ENCODE measurements at regions not wholly inside any gene's neighbourhood (a gene's known extent, or its start where the extent isn't known, plus 50 kb on each side); places are given as distances from the start of the nearest gene placed in this dataset.

GRCh38 chr2:234673961-234674759 is 177.3 kb upstream of the ARL4C start:
- ATAC-seq (no peak), DNase-seq (no peak)
- H3K9ac ChIP-seq (ENCODE audit: low read length) = no peak overlapping the region
- H3K9me2 ChIP-seq (replicated peaks; ENCODE audit: low read length) = no peaks in the 10 kb centered on the region
- no peak overlapping the region for H2AFZ ChIP-seq (ENCODE audit: low read length)
- ChIA-PET CTCF (interaction anchor here (0.7 kb wide), 1 partner anchor 53 kb away, joined by 13 read pairs; no protein-coding TSS in a partner anchor), POLR2A (ENCODE audit: unreplicated experiment) (no interaction called here)
- H3K27ac ChIP-seq (ENCODE audit: low read length) = no peak overlapping the region
- no peaks in the 10 kb centered on the region for H3K27me3 ChIP-seq (ENCODE audit: low read length)
- H3K4me3 ChIP-seq (ENCODE audit: low read length) = no peak overlapping the region
- BruUV-seq (replicated peaks) = no TSS peak
- H3K4me1 ChIP-seq (ENCODE audit: insufficient read depth, low read length) = peaks cover 55% of the 10 kb centered on the region
- H3K4me2 ChIP-seq (ENCODE audit: low read length) = no peak overlapping the region
- intact Hi-C loops (cut with micrococcal nuclease) = loop anchor here (10.0 kb wide), 1 partner anchor 119 kb away; no protein-coding TSS in a partner anchor
- no peaks in the 10 kb centered on the region for H3K36me3 ChIP-seq (ENCODE audit: low read depth, low read length)
- H3K9me3 ChIP-seq (ENCODE audit: low read length) = no peaks in the 10 kb centered on the region
- TF ChIP-seq, protein P1, sequence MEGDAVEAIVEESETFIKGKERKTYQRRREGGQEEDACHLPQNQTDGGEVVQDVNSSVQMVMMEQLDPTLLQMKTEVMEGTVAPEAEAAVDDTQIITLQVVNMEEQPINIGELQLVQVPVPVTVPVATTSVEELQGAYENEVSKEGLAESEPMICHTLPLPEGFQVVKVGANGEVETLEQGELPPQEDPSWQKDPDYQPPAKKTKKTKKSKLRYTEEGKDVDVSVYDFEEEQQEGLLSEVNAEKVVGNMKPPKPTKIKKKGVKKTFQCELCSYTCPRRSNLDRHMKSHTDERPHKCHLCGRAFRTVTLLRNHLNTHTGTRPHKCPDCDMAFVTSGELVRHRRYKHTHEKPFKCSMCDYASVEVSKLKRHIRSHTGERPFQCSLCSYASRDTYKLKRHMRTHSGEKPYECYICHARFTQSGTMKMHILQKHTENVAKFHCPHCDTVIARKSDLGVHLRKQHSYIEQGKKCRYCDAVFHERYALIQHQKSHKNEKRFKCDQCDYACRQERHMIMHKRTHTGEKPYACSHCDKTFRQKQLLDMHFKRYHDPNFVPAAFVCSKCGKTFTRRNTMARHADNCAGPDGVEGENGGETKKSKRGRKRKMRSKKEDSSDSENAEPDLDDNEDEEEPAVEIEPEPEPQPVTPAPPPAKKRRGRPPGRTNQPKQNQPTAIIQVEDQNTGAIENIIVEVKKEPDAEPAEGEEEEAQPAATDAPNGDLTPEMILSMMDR (conservative IDR thresholded peaks at IDR 0.05; ENCODE audit: low read depth, low read length) = no peak
- TF ChIP-seq EZH2 (IDR thresholded peaks at IDR 0.05; ENCODE audit: low read length, unreplicated experiment) (no peak), EZH2phosphoT487 (IDR thresholded peaks at IDR 0.05; ENCODE audit: borderline replicate concordance, low read length) (no peak)
- H4K20me1 ChIP-seq (ENCODE audit: low read length) = no peaks in the 10 kb centered on the region
- no peaks in the 10 kb centered on the region for H3K79me2 ChIP-seq (ENCODE audit: low read length)
- peaks cover 5% of the 10 kb centered on the region for H3F3A ChIP-seq (ENCODE audit: low read length, unreplicated experiment)

- H3K9me3 ChIP-seq (ENCODE audit: low read length) = no peaks in the 10 kb centered on the region
- DNase-seq (no peak), ATAC-seq (no peak)
- no peak overlapping the region for H3K9ac ChIP-seq (ENCODE audit: low read length)
- H3K9me2 ChIP-seq (replicated peaks; ENCODE audit: low read length) = no peaks in the 10 kb centered on the region
- H2AFZ ChIP-seq (ENCODE audit: low read length) = no peak overlapping the region
- ChIA-PET POLR2A (ENCODE audit: unreplicated experiment) (no interaction called here), CTCF (no interaction called here)
- no peak overlapping the region for H3K4me3 ChIP-seq (ENCODE audit: low read length)
- H3F3A ChIP-seq (ENCODE audit: low read length, unreplicated experiment) = no peaks in the 10 kb centered on the region
- no peak overlapping the region for H3K27ac ChIP-seq (ENCODE audit: low read length)
- no peak overlapping the region for H3K4me2 ChIP-seq (ENCODE audit: low read length)
- TF ChIP-seq EZH2phosphoT487 (IDR thresholded peaks at IDR 0.05; ENCODE audit: borderline replicate concordance, low read length) = no peak
- TF ChIP-seq, protein P1 (conservative IDR thresholded peaks at IDR 0.05; ENCODE audit: low read depth, low read length) = no peak
- no peak for TF ChIP-seq EZH2 (IDR thresholded peaks at IDR 0.05; ENCODE audit: low read length, unreplicated experiment)
- intact Hi-C loops (cut with micrococcal nuclease) = loop anchor here (10.0 kb wide), 1 partner anchor 119 kb away; no protein-coding TSS in a partner anchor
- no peaks in the 10 kb centered on the region for H3K36me3 ChIP-seq (ENCODE audit: low read depth, low read length)
- H4K20me1 ChIP-seq (ENCODE audit: low read length) = no peaks in the 10 kb centered on the region
- no peaks in the 10 kb centered on the region for H3K79me2 ChIP-seq (ENCODE audit: low read length)
- peaks cover 48% of the 10 kb centered on the region for H3K4me1 ChIP-seq (ENCODE audit: insufficient read depth, low read length)
- no peaks in the 10 kb centered on the region for H3K27me3 ChIP-seq (ENCODE audit: low read length)
- no TSS peak for BruUV-seq (replicated peaks)
Observed at GRCh38 chr2:234673501-234673900, 176.6 kb upstream of the ARL4C start.
